ENCODE measurements at regions not wholly inside any gene's neighbourhood (a gene's known extent, or its start where the extent isn't known, plus 50 kb on each side); places are given as distances from the start of the nearest gene placed in this dataset.
A peak's percentile ranks its signal among the peaks of the same experiment; 100 is the strongest.
"Not testable (repeated sequence)": the region's sequence is repeated elsewhere in the genome, so short reads cannot be mapped to it uniquely, and the experiment has no call there.

GRCh38 chr7:17396692-17397091, 98.2 kb downstream of the AHR start:
- intact Hi-C loops (cut with micrococcal nuclease): no loop called here
- ATAC-seq: no peak

GRCh38 chr7:17401791-17402627, 103.6 kb downstream of the AHR start:
- intact Hi-C loops (cut with micrococcal nuclease): no loop called here
- ATAC-seq: no peak
- DNase-seq: no peak

More at GRCh38 chr7:17396692-17397091, 98.2 kb downstream of the AHR start:
- no peak for DNase-seq

- no peak for ATAC-seq
- intact Hi-C loops (cut with micrococcal nuclease): no loop called here
- no peak for DNase-seq
These were observed 104.3 kb downstream of the AHR start for GRCh38 chr7:17402628-17403278.

GRCh38 chr7:17404006-17404405, 105.6 kb downstream of the AHR start:
- DNase-seq (no peak), ATAC-seq (no peak)
- intact Hi-C loops (cut with micrococcal nuclease): no loop called here

GRCh38 chr7:17405786-17406185, 107.3 kb downstream of the AHR start:
- no peak for ATAC-seq
- DNase-seq: no peak

GRCh38 chr7:17406738-17407137, 108.3 kb downstream of the AHR start:
- intact Hi-C loops (cut with micrococcal nuclease): no loop called here
- ATAC-seq (no peak), DNase-seq (no peak)

More at GRCh38 chr7:17405786-17406185, 107.3 kb downstream of the AHR start:
- intact Hi-C loops (cut with micrococcal nuclease): no loop called here

- DNase-seq: no peak
- intact Hi-C loops (cut with micrococcal nuclease): no loop called here
- ATAC-seq: no peak
These were observed 108.8 kb downstream of the AHR start for GRCh38 chr7:17407229-17407628.

GRCh38 chr7:17408245-17408903, 109.9 kb downstream of the AHR start:
- ATAC-seq: peak; percentile 87
- intact Hi-C loops (cut with micrococcal nuclease): no loop called here

GRCh38 chr7:17408904-17409290, 110.4 kb downstream of the AHR start:
- intact Hi-C loops (cut with micrococcal nuclease): no loop called here

More at GRCh38 chr7:17408245-17408903, 109.9 kb downstream of the AHR start:
- DNase-seq: no peak

GRCh38 chr7:17411922-17412321, 113.5 kb downstream of the AHR start:
- no peak for ATAC-seq
- DNase-seq: no peak

More at GRCh38 chr7:17408904-17409290, 110.4 kb downstream of the AHR start:
- ATAC-seq (no peak), DNase-seq (no peak)

GRCh38 chr7:17412883-17413282, 114.4 kb downstream of the AHR start:
- intact Hi-C loops (cut with micrococcal nuclease): no loop called here
- ATAC-seq: no peak
- DNase-seq: no peak

More at GRCh38 chr7:17411922-17412321, 113.5 kb downstream of the AHR start:
- intact Hi-C loops (cut with micrococcal nuclease): no loop called here

- intact Hi-C loops (cut with micrococcal nuclease): no loop called here
- DNase-seq (no peak), ATAC-seq (no peak)
These were observed 117.5 kb downstream of the AHR start for GRCh38 chr7:17415955-17416354.

- ATAC-seq; DNase-seq; intact Hi-C loops (cut with micrococcal nuclease): not testable (repeated sequence)
These were observed 122.0 kb downstream of the AHR start for GRCh38 chr7:17420308-17421015.

GRCh38 chr7:17421941-17422340, 123.5 kb downstream of the AHR start:
- DNase-seq (no peak), ATAC-seq (no peak)
- intact Hi-C loops (cut with micrococcal nuclease): no loop called here

- ATAC-seq: no peak
- no peak for DNase-seq
- intact Hi-C loops (cut with micrococcal nuclease): no loop called here
These were observed 124.5 kb downstream of the AHR start for GRCh38 chr7:17422966-17423365.

- intact Hi-C loops (cut with micrococcal nuclease): no loop called here
- ATAC-seq (no peak), DNase-seq (no peak)
These were observed 129.5 kb downstream of the AHR start for GRCh38 chr7:17427924-17428323.

- ATAC-seq: no peak
- intact Hi-C loops (cut with micrococcal nuclease): no loop called here
- no peak for DNase-seq
These were observed 131.1 kb downstream of the AHR start for GRCh38 chr7:17429579-17429978.

- intact Hi-C loops (cut with micrococcal nuclease): no loop called here
- ATAC-seq (no peak), DNase-seq (no peak)
These were observed 134.3 kb downstream of the AHR start for GRCh38 chr7:17432793-17433192.

GRCh38 chr7:17434191-17434590, 135.7 kb downstream of the AHR start:
- intact Hi-C loops (cut with micrococcal nuclease): no loop called here
- ATAC-seq (no peak), DNase-seq (no peak)
